ENCODE measurements at regions not wholly inside any gene's neighbourhood (a gene's known extent, or its start where the extent isn't known, plus 50 kb on each side); places are given as distances from the start of the nearest gene placed in this dataset.

- H3K4me3 ChIP-seq (ENCODE audit: low read depth, low read length), result no peak overlapping the region
- no peak for DNase-seq (ENCODE audit: low read depth)
- TF ChIP-seq POLR2A (IDR thresholded peaks at IDR 0.05; ENCODE audit: extremely low read depth, insufficient read length) (no peak), MYC (IDR thresholded peaks at IDR 0.05; ENCODE audit: low read depth, low read length) (no peak), CTCF (IDR thresholded peaks at IDR 0.05; ENCODE audit: low read depth, low read length) (no peak)
These were observed 475.2 kb downstream of the SETD4 start for GRCh38 chr21:35585155-35585554.

- H3K4me3 ChIP-seq (ENCODE audit: low read depth, low read length), result no peak overlapping the region
- TF ChIP-seq MYC (IDR thresholded peaks at IDR 0.05; ENCODE audit: low read depth, low read length) (no peak), MAX (IDR thresholded peaks at IDR 0.05; ENCODE audit: low read depth, low read length) (no peak), POLR2A (IDR thresholded peaks at IDR 0.05; ENCODE audit: extremely low read depth, insufficient read length) (no peak), CTCF (IDR thresholded peaks at IDR 0.05; ENCODE audit: low read depth, low read length) (no peak)
- DNase-seq (ENCODE audit: low read depth), result no peak
These were observed 476.6 kb downstream of the SETD4 start for GRCh38 chr21:35583566-35584216.

- DNase-seq (ENCODE audit: low read depth), result no peak
- no peak overlapping the region for H3K4me3 ChIP-seq (ENCODE audit: low read depth, low read length)
These were observed 477.6 kb downstream of the SETD4 start for GRCh38 chr21:35582731-35583130.

GRCh38 chr21:35581640-35582039, 478.7 kb downstream of the SETD4 start:
- H3K4me3 ChIP-seq (ENCODE audit: low read depth, low read length), result no peak overlapping the region
- no peak for DNase-seq (ENCODE audit: low read depth)
- TF ChIP-seq POLR2A (IDR thresholded peaks at IDR 0.05; ENCODE audit: extremely low read depth, insufficient read length), result no peak
- TF ChIP-seq CTCF (IDR thresholded peaks at IDR 0.05; ENCODE audit: low read depth, low read length), result no peak
- TF ChIP-seq MYC (IDR thresholded peaks at IDR 0.05; ENCODE audit: low read depth, low read length), result no peak
- TF ChIP-seq MAX (IDR thresholded peaks at IDR 0.05; ENCODE audit: low read depth, low read length), result no peak

More at GRCh38 chr21:35582731-35583130, 477.6 kb downstream of the SETD4 start:
- no peak for TF ChIP-seq MAX (IDR thresholded peaks at IDR 0.05; ENCODE audit: low read depth, low read length)
- TF ChIP-seq POLR2A (IDR thresholded peaks at IDR 0.05; ENCODE audit: extremely low read depth, insufficient read length), result no peak
- TF ChIP-seq CTCF (IDR thresholded peaks at IDR 0.05; ENCODE audit: low read depth, low read length), result no peak
- no peak for TF ChIP-seq MYC (IDR thresholded peaks at IDR 0.05; ENCODE audit: low read depth, low read length)

GRCh38 chr21:35579520-35580293, 480.6 kb downstream of the SETD4 start:
- no peak overlapping the region for H3K4me3 ChIP-seq (ENCODE audit: low read depth, low read length)
- no peak for TF ChIP-seq CTCF (IDR thresholded peaks at IDR 0.05; ENCODE audit: low read depth, low read length)
- TF ChIP-seq POLR2A (IDR thresholded peaks at IDR 0.05; ENCODE audit: extremely low read depth, insufficient read length), result no peak
- TF ChIP-seq MYC (IDR thresholded peaks at IDR 0.05; ENCODE audit: low read depth, low read length), result no peak
- no peak for TF ChIP-seq MAX (IDR thresholded peaks at IDR 0.05; ENCODE audit: low read depth, low read length)
- no peak for DNase-seq (ENCODE audit: low read depth)
